HG02885 (cell line): ENCODE measurements at regions not wholly inside any gene's neighbourhood (a gene's known extent, or its start where the extent isn't known, plus 50 kb on each side); places are given as distances from the start of the nearest gene placed in this dataset.
A peak's percentile ranks its signal among the peaks of the same experiment; 100 is the strongest.

Experiments used
- ATAC-seq: cut with Tn5 transposase; IDR thresholded peaks from one replicate; pipeline ENCODE4 v1.9.1; 2021; ENCODE audit warnings: mild to moderate bottlenecking; ENCODE audit not compliant: unreplicated experiment, poor library complexity

- no peak for ATAC-seq
These were observed 350.4 kb upstream of the PKDCC start for GRCh38 chr2:41697389-41697788.

GRCh38 chr2:41698678-41699422 lies 349.0 kb upstream of the PKDCC start:
- peak; percentile 48 for ATAC-seq

GRCh38 chr2:41701231-41701630 lies 346.6 kb upstream of the PKDCC start:
- ATAC-seq: no peak

- no peak for ATAC-seq
These were observed 344.7 kb upstream of the PKDCC start for GRCh38 chr2:41703123-41703522.

- no peak for ATAC-seq
These were observed 342.2 kb upstream of the PKDCC start for GRCh38 chr2:41705634-41706033.

- ATAC-seq: no peak
These were observed 341.5 kb upstream of the PKDCC start for GRCh38 chr2:41706286-41706685.

- ATAC-seq: peak; percentile 37
These were observed 339.9 kb upstream of the PKDCC start for GRCh38 chr2:41707790-41708451.

- peak; percentile 32 for ATAC-seq
These were observed 337.9 kb upstream of the PKDCC start for GRCh38 chr2:41709702-41710599.

- no peak for ATAC-seq
These were observed 336.9 kb upstream of the PKDCC start for GRCh38 chr2:41710944-41711343.

- no peak for ATAC-seq
These were observed 336.1 kb upstream of the PKDCC start for GRCh38 chr2:41711736-41712135.

- no peak for ATAC-seq
These were observed 331.3 kb upstream of the PKDCC start for GRCh38 chr2:41716497-41716896.

GRCh38 chr2:41717839-41718238 lies 330.0 kb upstream of the PKDCC start:
- peak; percentile 31 for ATAC-seq

GRCh38 chr2:41718705-41719104 lies 329.1 kb upstream of the PKDCC start:
- no peak for ATAC-seq

GRCh38 chr2:41719756-41720155 lies 328.1 kb upstream of the PKDCC start:
- ATAC-seq: no peak

- ATAC-seq: peak; percentile 49
These were observed 327.2 kb upstream of the PKDCC start for GRCh38 chr2:41720331-41721251.

- no peak for ATAC-seq
These were observed 325.0 kb upstream of the PKDCC start for GRCh38 chr2:41722668-41723369.

- no peak for ATAC-seq
These were observed 324.3 kb upstream of the PKDCC start for GRCh38 chr2:41723526-41723925.

- ATAC-seq: no peak
These were observed 323.4 kb upstream of the PKDCC start for GRCh38 chr2:41724465-41724864.

- ATAC-seq: no peak
These were observed 321.9 kb upstream of the PKDCC start for GRCh38 chr2:41725901-41726300.
